Endodermal cell (in vitro differentiated cells): ENCODE measurements at regions not wholly inside any gene's neighbourhood (a gene's known extent, or its start where the extent isn't known, plus 50 kb on each side); places are given as distances from the start of the nearest gene placed in this dataset.
"Not testable (repeated sequence)": the region's sequence is repeated elsewhere in the genome, so short reads cannot be mapped to it uniquely, and the experiment has no call there.

Source experiments
- DNase-seq: peaks from one replicate; pipeline ENCODE4 v3.0.0-alpha.2; 2017
- H3K27ac ChIP-seq: 2 replicates; pipeline ENCODE4 v1.5.1; 2013; ENCODE audit warnings: mild to moderate bottlenecking, low read depth, low read length, moderate library complexity
- H3K27me3 ChIP-seq: 2 replicates; pipeline ENCODE4 v1.6.1; 2013; ENCODE audit warnings: mild to moderate bottlenecking, low read length, moderate library complexity; ENCODE audit not compliant: insufficient read depth, control insufficient read depth, poor library complexity, severe bottlenecking
- H3K36me3 ChIP-seq: 2 replicates; pipeline ENCODE4 v1.7.0; 2013; ENCODE audit warnings: mild to moderate bottlenecking, low read length, moderate library complexity; ENCODE audit not compliant: control insufficient read depth, insufficient read depth
- H3K4me1 ChIP-seq: one replicate; pipeline ENCODE4 v1.7.0; 2013; ENCODE audit warnings: low read length; ENCODE audit not compliant: control insufficient read depth, insufficient read depth
- H3K4me3 ChIP-seq: 2 replicates; pipeline ENCODE4 v1.5.1; 2013; ENCODE audit warnings: mild to moderate bottlenecking, low read length, moderate library complexity
- H3K9ac ChIP-seq: 2 replicates; pipeline ENCODE4 v1.6.1; 2013; ENCODE audit warnings: mild to moderate bottlenecking, low read length, moderate library complexity; ENCODE audit not compliant: poor library complexity, severe bottlenecking; ENCODE audit errors: extremely low read depth
- H3K9me3 ChIP-seq: 2 replicates; pipeline ENCODE4 v1.6.1; 2013; ENCODE audit warnings: mild to moderate bottlenecking, low read length, moderate library complexity; ENCODE audit not compliant: control insufficient read depth
- H3K27ac Mint-ChIP-seq: 2 replicates; pipeline ENCODE4 v1.8.0; 2020; ENCODE audit warnings: mixed read lengths
- H3K27me3 Mint-ChIP-seq: 2 replicates; pipeline ENCODE4 v1.8.0; 2021; ENCODE audit warnings: mild to moderate bottlenecking, mixed read lengths; ENCODE audit not compliant: insufficient read depth
- H3K36me3 Mint-ChIP-seq: 2 replicates; pipeline ENCODE4 v1.8.0; 2020; ENCODE audit warnings: low read depth, mixed read lengths
- H3K4me1 Mint-ChIP-seq: 2 replicates; pipeline ENCODE4 v1.8.0; 2020; ENCODE audit warnings: mixed read lengths
- H3K4me3 Mint-ChIP-seq: 2 replicates; pipeline ENCODE4 v1.8.0; 2020; ENCODE audit warnings: mild to moderate bottlenecking, moderate library complexity, mixed read lengths
- H3K9me3 Mint-ChIP-seq: 2 replicates; pipeline ENCODE4 v1.8.0; 2020; ENCODE audit warnings: mild to moderate bottlenecking, mixed read lengths
- CTCF ChIP-seq: fragments of 200-600 bp; sonication (generic); conservative IDR thresholded peaks from 2 replicates; pipeline ENCODE4 v1.5.0; 2021; ENCODE audit warnings: antibody characterized with exemption, mild to moderate bottlenecking
- WGBS, 2 experiments: methylation state at CpG; one replicate each; pipeline versions ENCODE4 v1.1.5 to v1.1.7; 2013; ENCODE audit warnings: missing lambda C conversion rate in 2 of 2, mixed read lengths in 1 of 2; ENCODE audit not compliant: insufficient coverage in 1 of 2, insufficient read length in 1 of 2; 5-methylcytosine and 5-hydroxymethylcytosine counted together

GRCh38 chr22:12630965-12631364 is 2897.0 kb upstream of the OR11H1 start:
- H3K27me3 Mint-ChIP-seq, H3K27me3 ChIP-seq, H3K9ac ChIP-seq, H3K27ac ChIP-seq, H3K36me3 ChIP-seq, H3K4me3 Mint-ChIP-seq, H3K27ac Mint-ChIP-seq, H3K4me1 ChIP-seq, H3K36me3 Mint-ChIP-seq, H3K4me1 Mint-ChIP-seq, DNase-seq, H3K4me3 ChIP-seq: not testable (repeated sequence)
- peak; percentile 39 for TF ChIP-seq CTCF
- 0 to 46% methylated on average over 1 to 3 of the region's 3 CpGs for WGBS, 2 experiments
- peaks cover 50% of the 10 kb centered on the region for H3K9me3 ChIP-seq
- H3K9me3 Mint-ChIP-seq, result peaks cover 83% of the 10 kb centered on the region

GRCh38 chr22:12637566-12638166 is 2890.3 kb upstream of the OR11H1 start:
- H3K9me3 ChIP-seq, result peaks cover 58% of the 10 kb centered on the region
- H3K4me3 ChIP-seq, H3K27ac Mint-ChIP-seq, H3K36me3 Mint-ChIP-seq, H3K4me3 Mint-ChIP-seq, H3K27ac ChIP-seq, H3K36me3 ChIP-seq, H3K27me3 ChIP-seq, DNase-seq, H3K4me1 Mint-ChIP-seq, H3K4me1 ChIP-seq, H3K27me3 Mint-ChIP-seq, H3K9ac ChIP-seq: not testable (repeated sequence)
- peaks cover 82% of the 10 kb centered on the region for H3K9me3 Mint-ChIP-seq

GRCh38 chr22:12638319-12638718 is 2889.7 kb upstream of the OR11H1 start:
- not testable (repeated sequence) for H3K36me3 ChIP-seq, H3K27me3 Mint-ChIP-seq, H3K27ac ChIP-seq, H3K4me1 ChIP-seq, H3K4me1 Mint-ChIP-seq, H3K4me3 ChIP-seq, H3K27me3 ChIP-seq, H3K36me3 Mint-ChIP-seq, H3K9ac ChIP-seq, DNase-seq, H3K27ac Mint-ChIP-seq, H3K4me3 Mint-ChIP-seq
- H3K9me3 ChIP-seq, result peaks cover 55% of the 10 kb centered on the region
- 63 to 77% methylated on average over 3 of the region's 3 CpGs for WGBS, 2 experiments
- H3K9me3 Mint-ChIP-seq, result peaks cover 76% of the 10 kb centered on the region
